Vagina (tissue), 2 donors: ENCODE measurements at regions not wholly inside any gene's neighbourhood (a gene's known extent, or its start where the extent isn't known, plus 50 kb on each side); places are given as distances from the start of the nearest gene placed in this dataset.

Experiments
- POLR2AphosphoS5 ChIP-seq, 2 donors: sonication (generic); formaldehyde crosslinking; IDR thresholded peaks; one replicate each; pipeline ENCODE4 v1.9.0; 2017; ENCODE audit warnings: antibody characterized with exemption in 2 of 2, mild to moderate bottlenecking in 2 of 2, low read depth in 1 of 2; ENCODE audit not compliant: insufficient read depth in 1 of 2
- TF ChIP-seq, protein P1 (sequence below), 3 experiments: fragments of 450-650 bp in 2 of 3; fragments of 200-600 bp in 1 of 3; sonication (generic) in 1 of 3; IDR thresholded peaks; one replicate each; pipeline ENCODE4 v1.5.1; 2017 to 2019; ENCODE audit warnings: antibody characterized with exemption in 3 of 3, mild to moderate bottlenecking in 2 of 3, moderate library complexity in 2 of 3

DNA sequence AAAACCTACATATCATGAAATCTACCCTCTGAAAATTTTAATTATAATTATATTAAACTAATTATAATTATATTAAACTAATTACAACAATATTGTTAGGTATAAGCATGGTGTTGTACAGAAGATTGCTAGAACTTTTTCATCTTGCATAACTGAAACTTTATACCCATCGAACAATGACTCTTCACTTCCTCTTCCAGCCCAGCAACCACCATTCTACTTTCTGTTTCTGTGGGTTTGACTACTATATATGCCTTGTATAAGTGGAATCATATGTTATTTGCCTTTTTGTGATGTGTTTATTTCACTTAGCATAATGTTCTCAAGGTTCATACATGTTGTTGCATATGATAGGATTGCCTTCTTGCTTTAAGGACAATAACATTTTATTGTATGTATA lies 274.2 kb upstream of the CCNH start:
- no peak for TF ChIP-seq POLR2AphosphoS5 (IDR thresholded peaks at IDR 0.05; ENCODE audit: insufficient read depth in 1 of 2, low read depth in 1 of 2)
- TF ChIP-seq, protein P1, sequence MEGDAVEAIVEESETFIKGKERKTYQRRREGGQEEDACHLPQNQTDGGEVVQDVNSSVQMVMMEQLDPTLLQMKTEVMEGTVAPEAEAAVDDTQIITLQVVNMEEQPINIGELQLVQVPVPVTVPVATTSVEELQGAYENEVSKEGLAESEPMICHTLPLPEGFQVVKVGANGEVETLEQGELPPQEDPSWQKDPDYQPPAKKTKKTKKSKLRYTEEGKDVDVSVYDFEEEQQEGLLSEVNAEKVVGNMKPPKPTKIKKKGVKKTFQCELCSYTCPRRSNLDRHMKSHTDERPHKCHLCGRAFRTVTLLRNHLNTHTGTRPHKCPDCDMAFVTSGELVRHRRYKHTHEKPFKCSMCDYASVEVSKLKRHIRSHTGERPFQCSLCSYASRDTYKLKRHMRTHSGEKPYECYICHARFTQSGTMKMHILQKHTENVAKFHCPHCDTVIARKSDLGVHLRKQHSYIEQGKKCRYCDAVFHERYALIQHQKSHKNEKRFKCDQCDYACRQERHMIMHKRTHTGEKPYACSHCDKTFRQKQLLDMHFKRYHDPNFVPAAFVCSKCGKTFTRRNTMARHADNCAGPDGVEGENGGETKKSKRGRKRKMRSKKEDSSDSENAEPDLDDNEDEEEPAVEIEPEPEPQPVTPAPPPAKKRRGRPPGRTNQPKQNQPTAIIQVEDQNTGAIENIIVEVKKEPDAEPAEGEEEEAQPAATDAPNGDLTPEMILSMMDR (IDR thresholded peaks at IDR 0.05), result no peak
